B cell (primary cell): ENCODE measurements at regions not wholly inside any gene's neighbourhood (a gene's known extent, or its start where the extent isn't known, plus 50 kb on each side); places are given as distances from the start of the nearest gene placed in this dataset.

Source experiments
- ATAC-seq: fragments of 200-7000 bp; cut with Tn5 transposase; one replicate; pipeline ENCODE4 v1.10.0; 2021; ENCODE audit warnings: low read depth, mild to moderate bottlenecking, moderate number of reproducible peaks, moderate library complexity
- CTCF ChIA-PET: fragments of 350-600 bp; sonication (Branson Sonifier 250); formaldehyde crosslinking; loops from one replicate; lab custom pipeline; 2021; ENCODE audit warnings: antibody characterized with exemption, inconsistent platforms; lab: Charles Lee
- POLR2A ChIA-PET: fragments of 350-600 bp; sonication (Branson Sonifier 250); formaldehyde crosslinking; loops from one replicate; lab custom pipeline; 2021; ENCODE audit warnings: antibody characterized with exemption; lab: Charles Lee
- DNase-seq: peaks from one replicate; pipeline ENCODE4 v3.0.0; 2013
- H2AFZ ChIP-seq: 2 replicates; pipeline ENCODE4 v1.6.1; 2012; ENCODE audit warnings: mild to moderate bottlenecking, low read depth, low read length; ENCODE audit not compliant: insufficient read depth, poor library complexity, severe bottlenecking
- H3K27ac ChIP-seq, 2 donors: 1 replicate in 1 of 2; 2 replicates in 1 of 2; pipeline ENCODE4 v1.5.1; 2012 to 2013; ENCODE audit warnings: low read length in 2 of 2, mild to moderate bottlenecking in 2 of 2, moderate library complexity in 1 of 2
- H3K27me3 ChIP-seq, 4 experiments: fragments of 200-600 bp in 1 of 4; sonication (generic) in 1 of 4; replicated peaks in 1 of 4; 1 replicate in 2 of 4; 2 replicates in 2 of 4; pipeline versions ENCODE4 v1.6.1 to v1.7.0; 2013 to 2016; ENCODE audit warnings: low read length in 3 of 4, mild to moderate bottlenecking in 2 of 4, mixed read lengths in 1 of 4, moderate library complexity in 1 of 4; ENCODE audit not compliant: insufficient read depth in 4 of 4, control insufficient read depth in 3 of 4; ENCODE audit errors: control extremely low read depth in 1 of 4
- H3K36me3 ChIP-seq, 2 experiments: replicated peaks in 1 of 2; 1 replicate in 1 of 2; 2 replicates in 1 of 2; pipeline versions ENCODE4 v1.6.1 to v1.7.1; 2013; ENCODE audit warnings: low read length in 1 of 2; ENCODE audit not compliant: insufficient read depth in 2 of 2, control insufficient read depth in 1 of 2; ENCODE audit errors: control extremely low read depth in 1 of 2, extremely low read depth in 1 of 2
- H3K4me1 ChIP-seq, 2 donors: fragments of 200-600 bp in 1 of 2; sonication (generic) in 1 of 2; 1 replicate in 1 of 2; 2 replicates in 1 of 2; pipeline versions ENCODE4 v1.5.1 to v1.6.1; 2013 to 2017; ENCODE audit warnings: low read length in 2 of 2; ENCODE audit not compliant: control insufficient read depth in 2 of 2, insufficient read depth in 2 of 2
- H3K4me2 ChIP-seq: replicated peaks from 2 replicates; pipeline ENCODE3; 2012; ENCODE audit warnings: mild to moderate bottlenecking, low read depth, low read length; ENCODE audit not compliant: poor library complexity, severe bottlenecking
- H3K4me3 ChIP-seq, 5 experiments: fragments of 200-600 bp in 1 of 5; sonication (generic) in 1 of 5; 1 replicate in 3 of 5; 2 replicates in 2 of 5; pipeline versions ENCODE4 v1.5.1 to v1.7.0; 2011 to 2016; ENCODE audit warnings: low read length in 4 of 5, mild to moderate bottlenecking in 4 of 5, low read depth in 2 of 5, control low read depth in 1 of 5, moderate library complexity in 1 of 5; ENCODE audit not compliant: insufficient read depth in 1 of 5; ENCODE audit errors: control extremely low read depth in 1 of 5, extremely low read depth in 1 of 5
- H3K79me2 ChIP-seq: fragments of 200-600 bp; sonication (generic); one replicate; pipeline ENCODE4 v1.6.0; 2016; ENCODE audit warnings: low read length; ENCODE audit not compliant: control insufficient read depth, insufficient read depth
- H3K9ac ChIP-seq: fragments of 200-600 bp; sonication (generic); 2 replicates; pipeline ENCODE4 v1.6.1; 2017; ENCODE audit warnings: mild to moderate bottlenecking, low read length, moderate library complexity
- H3K9me3 ChIP-seq, 3 donors: one replicate each; pipeline versions ENCODE4 v1.6.1 to v1.7.1; 2013; ENCODE audit warnings: low read length in 2 of 3; ENCODE audit not compliant: control insufficient read depth in 2 of 3, insufficient read depth in 1 of 3; ENCODE audit errors: control extremely low read depth in 1 of 3
- H4K20me1 ChIP-seq: 2 replicates; pipeline ENCODE4 v1.6.0; 2012; ENCODE audit warnings: mild to moderate bottlenecking, low read length; ENCODE audit not compliant: insufficient read depth, control insufficient read depth, poor library complexity, severe bottlenecking
- H3K27ac Mint-ChIP-seq: one replicate; pipeline ENCODE4 v1.8.0; 2021; ENCODE audit warnings: mixed read lengths
- H3K27me3 Mint-ChIP-seq: one replicate; pipeline ENCODE4 v1.8.0; 2021; ENCODE audit warnings: mixed read lengths
- H3K4me1 Mint-ChIP-seq: one replicate; pipeline ENCODE4 v1.8.0; 2021; ENCODE audit warnings: mixed read lengths
- H3K4me3 Mint-ChIP-seq: one replicate; pipeline ENCODE4 v1.8.0; 2021; ENCODE audit warnings: mixed read lengths
- H3K9me3 Mint-ChIP-seq: one replicate; pipeline ENCODE4 v1.8.0; 2022; ENCODE audit warnings: mixed read lengths; ENCODE audit not compliant: insufficient read depth
- CTCF ChIP-seq: fragments of 200-600 bp; IDR thresholded peaks from one replicate; pipeline ENCODE4 v1.8.0; 2022; ENCODE audit warnings: antibody characterized with exemption, mild to moderate bottlenecking
- EZH2 ChIP-seq: IDR thresholded peaks from 2 replicates; pipeline ENCODE4 v1.6.1; 2012; ENCODE audit warnings: borderline replicate concordance, low read depth, mild to moderate bottlenecking, moderate library complexity, low read length; ENCODE audit not compliant: insufficient read depth, poor library complexity, severe bottlenecking
- WGBS: methylation state at CpG from one replicate; pipeline ENCODE4 v1.1.5; 2013; ENCODE audit warnings: missing lambda C conversion rate; ENCODE audit not compliant: insufficient coverage; 5-methylcytosine and 5-hydroxymethylcytosine counted together
- intact Hi-C: fragments of 100-400 bp; cut with micrococcal nuclease; formaldehyde crosslinking; loops from one replicate; pipeline ENCODE4 v1.10.0; 2022

GRCh38 chr6:999552-999951, 306.6 kb upstream of the EXOC2 start:
- Mint-ChIP-seq H3K9me3 (no peaks in the 10 kb centered on the region), H3K27ac (no peak overlapping the region), H3K4me1 (no peaks in the 10 kb centered on the region), H3K4me3 (no peak overlapping the region), H3K27me3 (peaks cover 25% of the 10 kb centered on the region)
- H3K27ac ChIP-seq: no peak overlapping the region
- ATAC-seq (no peak), DNase-seq (no peak)
- intact Hi-C loops: no loop called here
- CTCF ChIA-PET: no interaction called here
- H3K79me2 ChIP-seq: no peaks in the 10 kb centered on the region
- H3K9me3 ChIP-seq: peaks cover 0 to 4% (median 0%) of the 10 kb centered on the region in 3 donors
- no peaks in the 10 kb centered on the region for H3K36me3 ChIP-seq
- H3K9ac ChIP-seq: no peak overlapping the region
- 73% methylated on average over 3 of the region's 9 CpGs for WGBS
- H4K20me1 ChIP-seq: no peaks in the 10 kb centered on the region
- H3K4me2 ChIP-seq: no peak overlapping the region
- POLR2A ChIA-PET: no interaction called here
- H3K4me3 ChIP-seq: no peak overlapping the region
- H3K4me1 ChIP-seq: no peaks in the 10 kb centered on the region
- TF ChIP-seq EZH2 (no peak), CTCF (no peak)
- peaks cover 0 to 8% (median 1%) of the 10 kb centered on the region in 4 experiments for H3K27me3 ChIP-seq
- H2AFZ ChIP-seq: no peak overlapping the region

- WGBS: 73% methylated on average over 4 of the region's 10 CpGs
- intact Hi-C loops: no loop called here
- Histone ChIP-seq H3K9me3 (peaks cover 0 to 4% (median 0%) of the 10 kb centered on the region in 3 donors), H3K4me2 (no peak overlapping the region), H4K20me1 (no peaks in the 10 kb centered on the region), H3K27ac (no peak overlapping the region), H3K79me2 (no peaks in the 10 kb centered on the region), H3K27me3 (peaks cover 0 to 8% (median 2%) of the 10 kb centered on the region in 4 experiments), H3K9ac (no peak overlapping the region), H3K4me3 (no peak overlapping the region), H3K36me3 (no peaks in the 10 kb centered on the region), H3K4me1 (no peaks in the 10 kb centered on the region), H2AFZ (no peak overlapping the region)
- Mint-ChIP-seq H3K4me3 (no peak overlapping the region), H3K9me3 (no peaks in the 10 kb centered on the region), H3K4me1 (no peaks in the 10 kb centered on the region), H3K27ac (no peak overlapping the region), H3K27me3 (peaks cover 25% of the 10 kb centered on the region)
- POLR2A ChIA-PET: no interaction called here
- ATAC-seq (no peak), DNase-seq (no peak)
- CTCF ChIA-PET: no interaction called here
- no peak for TF ChIP-seq CTCF
- no peak for TF ChIP-seq EZH2
Observed at GRCh38 chr6:998551-998950, 305.6 kb upstream of the EXOC2 start.
